H9 (cell line): ENCODE measurements at regions not wholly inside any gene's neighbourhood (a gene's known extent, or its start where the extent isn't known, plus 50 kb on each side); places are given as distances from the start of the nearest gene placed in this dataset.

Experiments
- DNase-seq: peaks from one replicate; pipeline ENCODE4 v3.0.0-alpha.2; 2017
- H2AFZ ChIP-seq: one replicate; pipeline ENCODE4 v1.6.1; 2013; ENCODE audit warnings: mild to moderate bottlenecking, low read length, control low read depth, moderate library complexity
- H2AK5ac ChIP-seq: 2 replicates; pipeline ENCODE4 v1.6.1; 2013; ENCODE audit warnings: low read length, control low read depth, mixed read lengths; ENCODE audit not compliant: insufficient read length
- H2BK120ac ChIP-seq: one replicate; pipeline ENCODE4 v1.6.1; 2013; ENCODE audit warnings: low read depth, mild to moderate bottlenecking, low read length, control low read depth, inconsistent platforms; ENCODE audit not compliant: poor library complexity, severe bottlenecking
- H2BK12ac ChIP-seq: 2 replicates; pipeline ENCODE4 v1.6.1; 2013; ENCODE audit warnings: low read length, control low read depth, mixed read lengths, low read depth; ENCODE audit not compliant: insufficient read length
- H2BK15ac ChIP-seq: 2 replicates; pipeline ENCODE4 v1.6.1; 2013; ENCODE audit warnings: low read depth, low read length, control low read depth
- H2BK20ac ChIP-seq: one replicate; pipeline ENCODE4 v1.6.1; 2013; ENCODE audit warnings: low read depth, mild to moderate bottlenecking, low read length, control low read depth, inconsistent platforms; ENCODE audit not compliant: poor library complexity, severe bottlenecking
- H2BK5ac ChIP-seq: 2 replicates; pipeline ENCODE4 v1.6.1; 2013; ENCODE audit warnings: low read length, control low read depth, mixed read lengths; ENCODE audit not compliant: insufficient read length
- H3K14ac ChIP-seq: 2 replicates; pipeline ENCODE4 v1.6.1; 2013; ENCODE audit warnings: low read length, control low read depth; ENCODE audit not compliant: insufficient read depth
- H3K18ac ChIP-seq: 2 replicates; pipeline ENCODE4 v1.6.1; 2013; ENCODE audit warnings: low read depth, mild to moderate bottlenecking, mixed read lengths, low read length, control low read depth; ENCODE audit not compliant: insufficient read length
- H3K23ac ChIP-seq: 2 replicates; pipeline ENCODE4 v1.6.1; 2013; ENCODE audit warnings: low read length, control low read depth, mixed read lengths, low read depth; ENCODE audit not compliant: insufficient read length
- H3K23me2 ChIP-seq: 2 replicates; pipeline ENCODE4 v1.6.1; 2013; ENCODE audit warnings: low read depth, mild to moderate bottlenecking, mixed read lengths, low read length, control low read depth; ENCODE audit not compliant: insufficient read length, poor library complexity, severe bottlenecking
- H3K27ac ChIP-seq: 2 replicates; pipeline ENCODE4 v1.5.1; 2013; ENCODE audit warnings: low read length, control low read depth, mixed read lengths, low read depth; ENCODE audit not compliant: insufficient read length
- H3K27me3 ChIP-seq: 2 replicates; pipeline ENCODE4 v1.6.1; 2013; ENCODE audit warnings: low read length, control low read depth, inconsistent platforms; ENCODE audit not compliant: insufficient read depth
- H3K4ac ChIP-seq: 2 replicates; pipeline ENCODE4 v1.6.1; 2013; ENCODE audit warnings: low read depth, mild to moderate bottlenecking, control low read depth, inconsistent platforms, low read length, moderate library complexity
- H3K4me1 ChIP-seq: 2 replicates; pipeline ENCODE4 v1.6.1; 2013; ENCODE audit warnings: low read length, control low read depth, inconsistent platforms; ENCODE audit not compliant: insufficient read depth
- H3K4me2 ChIP-seq: 2 replicates; pipeline ENCODE4 v1.6.1; 2013; ENCODE audit warnings: low read length, control low read depth, mixed read lengths; ENCODE audit not compliant: insufficient read length, insufficient read depth
- H3K56ac ChIP-seq: 2 replicates; pipeline ENCODE4 v1.6.1; 2013; ENCODE audit warnings: low read depth, mild to moderate bottlenecking, mixed read lengths, low read length, control low read depth; ENCODE audit not compliant: insufficient read length
- H3K79me1 ChIP-seq: 2 replicates; pipeline ENCODE4 v1.6.1; 2013; ENCODE audit warnings: low read depth, mild to moderate bottlenecking, moderate library complexity, low read length, control low read depth, inconsistent platforms; ENCODE audit not compliant: insufficient read depth, poor library complexity, severe bottlenecking
- H3K79me2 ChIP-seq: 2 replicates; pipeline ENCODE4 v1.6.1; 2013; ENCODE audit warnings: low read length, control low read depth, inconsistent platforms; ENCODE audit not compliant: insufficient read depth
- H3K9ac ChIP-seq: 2 replicates; pipeline ENCODE4 v1.6.1; 2013; ENCODE audit warnings: low read length, control low read depth, mixed read lengths; ENCODE audit not compliant: insufficient read length; ENCODE audit errors: extremely low read depth
- H3K9me3 ChIP-seq: one replicate; pipeline ENCODE4 v1.6.1; 2013; ENCODE audit warnings: low read depth, low read length, inconsistent platforms; ENCODE audit not compliant: control insufficient read depth
- H3T11ph ChIP-seq: one replicate; pipeline ENCODE4 v1.6.1; 2013; ENCODE audit warnings: mild to moderate bottlenecking, low read length, control low read depth, inconsistent platforms
- H4K20me1 ChIP-seq: one replicate; pipeline ENCODE4 v1.6.1; 2013; ENCODE audit not compliant: control insufficient read depth, insufficient read length, insufficient read depth
- H4K5ac ChIP-seq: 2 replicates; pipeline ENCODE4 v1.6.1; 2013; ENCODE audit warnings: low read depth, mild to moderate bottlenecking, mixed read lengths, low read length, control low read depth; ENCODE audit not compliant: insufficient read length
- H4K8ac ChIP-seq: replicated peaks from 2 replicates; pipeline ENCODE4 v1.6.1; 2013; ENCODE audit warnings: low read length, control low read depth, mixed read lengths, low read depth; ENCODE audit not compliant: insufficient read length
- H4K91ac ChIP-seq: 2 replicates; pipeline ENCODE4 v1.6.1; 2013; ENCODE audit warnings: low read depth, mild to moderate bottlenecking, moderate library complexity, mixed read lengths, low read length, control low read depth; ENCODE audit not compliant: insufficient read length
- H3K27ac Mint-ChIP-seq, 3 experiments: 2 replicates in 2 of 3; 3 replicates in 1 of 3; pipeline ENCODE4 v1.8.0; 2020 to 2021; ENCODE audit warnings: mixed read lengths in 3 of 3, mild to moderate bottlenecking in 1 of 3, moderate library complexity in 1 of 3
- H3K27me3 Mint-ChIP-seq: 2 replicates; pipeline ENCODE4 v1.8.0; 2021; ENCODE audit warnings: low read depth, mild to moderate bottlenecking, moderate library complexity, mixed read lengths
- H3K36me3 Mint-ChIP-seq, 3 experiments: 2 replicates in 2 of 3; 3 replicates in 1 of 3; pipeline ENCODE4 v1.8.0; 2020 to 2021; ENCODE audit warnings: low read depth in 3 of 3, mixed read lengths in 3 of 3; ENCODE audit not compliant: insufficient read depth in 1 of 3
- H3K4me1 Mint-ChIP-seq, 2 experiments: 2 replicates each; pipeline ENCODE4 v1.8.0; 2020; ENCODE audit warnings: mixed read lengths in 2 of 2
- H3K4me3 Mint-ChIP-seq, 2 experiments: 2 replicates in 1 of 2; 3 replicates in 1 of 2; pipeline ENCODE4 v1.8.0; 2020 to 2021; ENCODE audit warnings: mild to moderate bottlenecking in 2 of 2, mixed read lengths in 2 of 2, moderate library complexity in 1 of 2
- H3K9me3 Mint-ChIP-seq, 2 experiments: 2 replicates in 1 of 2; 3 replicates in 1 of 2; pipeline ENCODE4 v1.8.0; 2020; ENCODE audit warnings: mild to moderate bottlenecking in 2 of 2, mixed read lengths in 2 of 2, moderate library complexity in 1 of 2
- CTCF ChIP-seq: fragments of 200-600 bp; sonication (generic); conservative IDR thresholded peaks from 3 replicates; pipeline ENCODE4 v1.8.0; 2021; ENCODE audit warnings: antibody characterized with exemption, mild to moderate bottlenecking
- WGBS: extraction: QIAGEN DNeasy Blood & Tissue Kit; methylation state at CpG from one replicate; pipeline ENCODE4 v1.1.7; 2013; ENCODE audit warnings: missing lambda C conversion rate, low lambda C conversion rate, mixed read lengths; ENCODE audit not compliant: insufficient read length; ENCODE audit errors: extremely low coverage; 5-methylcytosine and 5-hydroxymethylcytosine counted together

DNA sequence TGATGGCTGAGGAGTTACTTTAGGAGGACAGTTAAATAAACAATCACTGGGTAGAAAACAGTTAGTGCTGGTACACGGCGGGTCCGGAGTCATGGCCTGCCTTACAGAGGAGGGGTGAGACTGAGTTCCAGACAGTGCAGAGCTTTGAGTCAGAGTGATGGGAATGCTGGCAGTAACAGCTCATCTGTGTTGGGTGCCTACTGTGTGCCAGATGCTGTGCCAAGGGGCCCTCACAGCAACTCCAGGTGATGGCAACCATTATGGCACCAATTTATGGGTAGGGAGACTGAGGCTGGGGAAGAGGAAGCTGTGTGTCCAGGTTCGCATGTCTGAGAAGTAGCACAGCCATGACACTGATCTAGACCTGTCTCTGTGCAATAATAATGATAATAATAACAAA lies 132.6 kb downstream of the CEBPB start:
- Histone ChIP-seq H3K4ac (no peak overlapping the region), H3K23ac (no peak overlapping the region), H3T11ph (no peak overlapping the region), H2BK120ac (no peak overlapping the region), H3K9ac (no peak overlapping the region), H3K56ac (no peak overlapping the region), H3K18ac (no peak overlapping the region), H4K20me1 (no peaks in the 10 kb centered on the region), H3K9me3 (no peaks in the 10 kb centered on the region), H3K14ac (no peak overlapping the region), H2BK12ac (no peak overlapping the region), H2AK5ac (no peak overlapping the region), H3K4me1 (no peaks in the 10 kb centered on the region), H4K5ac (no peak overlapping the region), H2BK5ac (no peak overlapping the region), H4K91ac (no peak overlapping the region), H2BK20ac (no peak overlapping the region), H4K8ac (no peak overlapping the region), H3K27me3 (no peaks in the 10 kb centered on the region), H2BK15ac (no peak overlapping the region), H3K79me1 (no peaks in the 10 kb centered on the region), H3K23me2 (no peaks in the 10 kb centered on the region), H3K79me2 (no peaks in the 10 kb centered on the region), H3K4me2 (no peak overlapping the region), H2AFZ (no peak overlapping the region), H3K27ac (no peak overlapping the region)
- peaks cover 14 to 15% of the 10 kb centered on the region in 2 experiments for H3K4me1 Mint-ChIP-seq
- DNase-seq, result no peak
- TF ChIP-seq CTCF, result no peak
- H3K36me3 Mint-ChIP-seq, result no peaks in the 10 kb centered on the region; a peak in 1 of 7 replicates
- no peak overlapping the region for H3K4me3 Mint-ChIP-seq
- no peak overlapping the region for H3K27ac Mint-ChIP-seq
- H3K27me3 Mint-ChIP-seq, result peaks cover 2% of the 10 kb centered on the region
- peaks cover 0 to 7% of the 10 kb centered on the region in 2 experiments; a peak in 1 of 5 replicates for H3K9me3 Mint-ChIP-seq
- no CpG with 5 or more reads among the region's 4 CpGs for WGBS
